Uterus (tissue), 2 donors: ENCODE measurements at regions not wholly inside any gene's neighbourhood (a gene's known extent, or its start where the extent isn't known, plus 50 kb on each side); places are given as distances from the start of the nearest gene placed in this dataset.

ENCODE experiments used
- POLR2A ChIP-seq, 2 donors: fragments of 450-650 bp; IDR thresholded peaks; one replicate each; pipeline ENCODE4 v1.6.1; 2016; ENCODE audit warnings: antibody characterized with exemption in 2 of 2, mild to moderate bottlenecking in 1 of 2, moderate library complexity in 1 of 2
- TF ChIP-seq, protein P1 (sequence below), 4 experiments: fragments of 200-600 bp in 2 of 4; fragments of 450-650 bp in 2 of 4; sonication (generic) in 2 of 4; IDR thresholded peaks; one replicate each; pipeline ENCODE4 v1.5.1; 2016 to 2019; ENCODE audit warnings: antibody characterized with exemption in 4 of 4, mild to moderate bottlenecking in 2 of 4, moderate library complexity in 1 of 4

DNA sequence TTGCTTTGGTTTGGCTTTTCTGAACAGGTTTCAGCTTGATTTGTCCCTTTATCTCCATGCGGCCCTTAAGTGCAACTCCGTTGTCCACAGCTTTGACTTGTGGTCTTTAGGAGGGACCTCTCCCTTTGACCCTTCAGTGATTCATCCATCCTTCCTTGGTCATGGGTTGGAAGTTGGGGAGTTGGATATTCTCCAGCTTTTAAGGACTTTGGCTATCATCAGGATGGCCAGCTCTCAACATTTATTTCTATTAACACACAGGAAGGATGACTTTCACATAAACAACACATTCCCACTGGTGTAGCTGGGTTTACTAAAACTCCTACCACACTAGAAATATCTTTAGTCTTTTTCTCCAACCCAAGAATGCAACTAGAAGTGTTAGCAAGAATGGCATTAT lies 50.9 kb upstream of the E2F7 start:
- TF ChIP-seq, protein P1, sequence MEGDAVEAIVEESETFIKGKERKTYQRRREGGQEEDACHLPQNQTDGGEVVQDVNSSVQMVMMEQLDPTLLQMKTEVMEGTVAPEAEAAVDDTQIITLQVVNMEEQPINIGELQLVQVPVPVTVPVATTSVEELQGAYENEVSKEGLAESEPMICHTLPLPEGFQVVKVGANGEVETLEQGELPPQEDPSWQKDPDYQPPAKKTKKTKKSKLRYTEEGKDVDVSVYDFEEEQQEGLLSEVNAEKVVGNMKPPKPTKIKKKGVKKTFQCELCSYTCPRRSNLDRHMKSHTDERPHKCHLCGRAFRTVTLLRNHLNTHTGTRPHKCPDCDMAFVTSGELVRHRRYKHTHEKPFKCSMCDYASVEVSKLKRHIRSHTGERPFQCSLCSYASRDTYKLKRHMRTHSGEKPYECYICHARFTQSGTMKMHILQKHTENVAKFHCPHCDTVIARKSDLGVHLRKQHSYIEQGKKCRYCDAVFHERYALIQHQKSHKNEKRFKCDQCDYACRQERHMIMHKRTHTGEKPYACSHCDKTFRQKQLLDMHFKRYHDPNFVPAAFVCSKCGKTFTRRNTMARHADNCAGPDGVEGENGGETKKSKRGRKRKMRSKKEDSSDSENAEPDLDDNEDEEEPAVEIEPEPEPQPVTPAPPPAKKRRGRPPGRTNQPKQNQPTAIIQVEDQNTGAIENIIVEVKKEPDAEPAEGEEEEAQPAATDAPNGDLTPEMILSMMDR (IDR thresholded peaks at IDR 0.05): no peak
- no peak for TF ChIP-seq POLR2A (IDR thresholded peaks at IDR 0.05)
